ENCODE measurements at regions not wholly inside any gene's neighbourhood (a gene's known extent, or its start where the extent isn't known, plus 50 kb on each side); places are given as distances from the start of the nearest gene placed in this dataset.

GRCh38 chr3:96753124-96753523, 61.3 kb upstream of the EPHA6 start:
- TF ChIP-seq, protein P1, sequence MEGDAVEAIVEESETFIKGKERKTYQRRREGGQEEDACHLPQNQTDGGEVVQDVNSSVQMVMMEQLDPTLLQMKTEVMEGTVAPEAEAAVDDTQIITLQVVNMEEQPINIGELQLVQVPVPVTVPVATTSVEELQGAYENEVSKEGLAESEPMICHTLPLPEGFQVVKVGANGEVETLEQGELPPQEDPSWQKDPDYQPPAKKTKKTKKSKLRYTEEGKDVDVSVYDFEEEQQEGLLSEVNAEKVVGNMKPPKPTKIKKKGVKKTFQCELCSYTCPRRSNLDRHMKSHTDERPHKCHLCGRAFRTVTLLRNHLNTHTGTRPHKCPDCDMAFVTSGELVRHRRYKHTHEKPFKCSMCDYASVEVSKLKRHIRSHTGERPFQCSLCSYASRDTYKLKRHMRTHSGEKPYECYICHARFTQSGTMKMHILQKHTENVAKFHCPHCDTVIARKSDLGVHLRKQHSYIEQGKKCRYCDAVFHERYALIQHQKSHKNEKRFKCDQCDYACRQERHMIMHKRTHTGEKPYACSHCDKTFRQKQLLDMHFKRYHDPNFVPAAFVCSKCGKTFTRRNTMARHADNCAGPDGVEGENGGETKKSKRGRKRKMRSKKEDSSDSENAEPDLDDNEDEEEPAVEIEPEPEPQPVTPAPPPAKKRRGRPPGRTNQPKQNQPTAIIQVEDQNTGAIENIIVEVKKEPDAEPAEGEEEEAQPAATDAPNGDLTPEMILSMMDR (IDR thresholded peaks at IDR 0.05) = no peak
- no peak for TF ChIP-seq EP300 (IDR thresholded peaks at IDR 0.05)
- TF ChIP-seq POLR2A (IDR thresholded peaks at IDR 0.05) = no peak

All from gastroesophageal sphincter (tissue), 3 donors.